A549 (cell line): ENCODE measurements at regions not wholly inside any gene's neighbourhood (a gene's known extent, or its start where the extent isn't known, plus 50 kb on each side); places are given as distances from the start of the nearest gene placed in this dataset.
A peak's percentile ranks its signal among the peaks of the same experiment; 100 is the strongest.

Experiments
- ATAC-seq, 2 experiments: fragments of 200-7000 bp in 1 of 2; fragments of >200 bp in 1 of 2; cut with Nextera tagmentation in 1 of 2; cut with Tn5 transposase in 1 of 2; 3 replicates each; pipeline versions ENCODE4 v1.8.0 to v1.9.1; 2018 to 2020; ENCODE audit warnings: mild to moderate bottlenecking in 1 of 2, moderate library complexity in 1 of 2
- CTCF ChIA-PET: fragments of 300-600 bp; sonication (Branson Sonifier 250); formaldehyde crosslinking; extraction: SDS; loops from one replicate; lab custom pipeline; 2021; ENCODE audit warnings: antibody characterized with exemption, inconsistent platforms; lab: Yijun Ruan, JAX
- POLR2A ChIA-PET: fragments of 350-600 bp; formaldehyde crosslinking; extraction: SDS; loops from one replicate; lab custom pipeline; 2021; ENCODE audit warnings: antibody characterized with exemption, inconsistent platforms; lab: Yijun Ruan, JAX
- DNase-seq, 2 experiments: peaks; one replicate each; pipeline versions ENCODE4 v3.0.0 to v3.0.0-alpha.2; 2011 to 2016; ENCODE audit warnings: low read depth in 1 of 2, low spot score in 1 of 2
- FAIRE-seq: peaks from 2 replicates; lab custom pipeline; 2011; peaks lifted over from hg19 to GRCh38; lab: Jason Lieb, UNC
- H3K27ac ChIP-seq, 2 experiments: fragments of >200 bp; sonication (Bioruptor Twin); formaldehyde crosslinking; 3 replicates each; pipeline ENCODE4 v1.5.1; 2016 to 2017
- H3K4me1 ChIP-seq: fragments of >200 bp; sonication (Bioruptor Twin); formaldehyde crosslinking; 3 replicates; pipeline ENCODE4 v1.6.1; 2016
- H3K4me2 ChIP-seq: fragments of >200 bp; sonication (Bioruptor Twin); formaldehyde crosslinking; 3 replicates; pipeline ENCODE4 v1.6.1; 2016
- H3K4me3 ChIP-seq: fragments of >200 bp; sonication (Bioruptor Twin); formaldehyde crosslinking; 3 replicates; pipeline ENCODE4 v1.5.1; 2016
- H3K9me3 ChIP-seq: fragments of >200 bp; sonication (Bioruptor Twin); formaldehyde crosslinking; 3 replicates; pipeline ENCODE4 v1.6.1; 2016
- BCL3 ChIP-seq: fragments of >200 bp; sonication (Bioruptor Twin); formaldehyde crosslinking; IDR thresholded peaks from 3 replicates; pipeline ENCODE4 v1.6.1; 2016
- BHLHE40 ChIP-seq: IDR thresholded peaks from 2 replicates; pipeline ENCODE4 v1.6.1; 2012; ENCODE audit warnings: low read depth, low read length, inconsistent platforms
- CBX8 ChIP-seq: fragments of 200-600 bp; sonication (generic); IDR thresholded peaks from 2 replicates; pipeline ENCODE4 v1.6.1; 2016
- CTCF ChIP-seq: fragments of >200 bp; sonication (Bioruptor Twin); formaldehyde crosslinking; IDR thresholded peaks from 3 replicates; pipeline ENCODE4 v1.5.1; 2016
- E2F6 ChIP-seq: IDR thresholded peaks from 2 replicates; pipeline ENCODE4 v1.6.1; 2012; ENCODE audit warnings: low read depth, borderline replicate concordance
- EP300 ChIP-seq, 2 experiments: fragments of >200 bp; sonication (Bioruptor Twin); formaldehyde crosslinking; IDR thresholded peaks; 2 replicates in 1 of 2; 3 replicates in 1 of 2; pipeline ENCODE4 v1.6.1; 2016 to 2017
- GATA3 ChIP-seq: IDR thresholded peaks from 2 replicates; pipeline ENCODE4 v1.6.1; 2012; ENCODE audit warnings: borderline replicate concordance
- HEYL ChIP-seq: fragments of 250-450 bp; sonication (Bioruptor Pico); IDR thresholded peaks from 2 replicates; pipeline ENCODE4 v1.8.0; 2021; ENCODE audit warnings: mild to moderate bottlenecking, moderate library complexity
- HMGXB4 ChIP-seq: fragments of 250-450 bp; sonication (Bioruptor Pico); IDR thresholded peaks from 2 replicates; pipeline ENCODE4 v1.5.0; 2021; ENCODE audit warnings: mild to moderate bottlenecking, moderate library complexity, borderline replicate concordance
- HOXA7 ChIP-seq: fragments of 250-450 bp; sonication (Bioruptor Pico); IDR thresholded peaks from 2 replicates; pipeline ENCODE4 v1.5.0; 2020; ENCODE audit warnings: mild to moderate bottlenecking, moderate library complexity
- JUNB ChIP-seq: fragments of >200 bp; sonication (Bioruptor Twin); formaldehyde crosslinking; IDR thresholded peaks from 2 replicates; pipeline ENCODE4 v1.6.1; 2016
- SREBF2 ChIP-seq: fragments of 450-650 bp; IDR thresholded peaks from 2 replicates; pipeline ENCODE4 v1.6.1; 2014; ENCODE audit warnings: mild to moderate bottlenecking, moderate library complexity
- TP53 ChIP-seq: fragments of 250-450 bp; sonication (Bioruptor Pico); IDR thresholded peaks from 2 replicates; pipeline ENCODE4 v1.5.0; 2021; ENCODE audit warnings: mild to moderate bottlenecking, moderate library complexity
- ZNF302 ChIP-seq: fragments of 250-450 bp; sonication (Bioruptor Pico); IDR thresholded peaks from 2 replicates; pipeline ENCODE4 v1.9.0; 2021; ENCODE audit warnings: inconsistent platforms, mild to moderate bottlenecking, moderate library complexity
- ZSCAN20 ChIP-seq: fragments of 250-450 bp; sonication (Bioruptor Pico); IDR thresholded peaks from 2 replicates; pipeline ENCODE4 v1.8.0; 2022; ENCODE audit warnings: mild to moderate bottlenecking, moderate library complexity
- WGBS: methylation state at CpG from one replicate; pipeline ENCODE4 v1.1.6; 2017; ENCODE audit errors: missing lambda C conversion rate; 5-methylcytosine and 5-hydroxymethylcytosine counted together

- Histone ChIP-seq H3K4me3 (no peak overlapping the region), H3K9me3 (no peaks in the 10 kb centered on the region), H3K4me1 (peaks cover 20% of the 10 kb centered on the region), H3K27ac (no peak overlapping the region), H3K4me2 (no peak overlapping the region)
- CTCF ChIA-PET, result interaction anchor here (1.0 kb wide), 1 partner anchor 12 kb away, joined by 3 read pairs; no protein-coding TSS in a partner anchor
- no peak for ATAC-seq
- no peak for DNase-seq
- WGBS, result 92% methylated on average over 2 of the region's 2 CpGs
- POLR2A ChIA-PET, result no interaction called here
- TF ChIP-seq CTCF (no peak), CBX8 (no peak), BHLHE40 (no peak), E2F6 (no peak)
- no peak for FAIRE-seq
These were observed 95.5 kb downstream of the ARL4C start for GRCh38 chr2:234401426-234401825.

- CTCF ChIA-PET, result interaction anchor here (0.7 to 1.1 kb wide), 2 partner anchors 141 to 1147 kb away, joined by 3 read pairs; no protein-coding TSS in a partner anchor
- Histone ChIP-seq H3K4me2 (no peak overlapping the region), H3K9me3 (no peaks in the 10 kb centered on the region), H3K4me3 (no peak overlapping the region), H3K27ac (peak overlapping the region in 1 of 2 experiments; percentile 50; a peak in 3 of 6 replicates), H3K4me1 (0 out of 3 replicates have a peak, but pooled peaks cover 6% of the 10 kb centered on the region)
- no peak for TF ChIP-seq HOXA7
- no peak for TF ChIP-seq GATA3
- no peak for TF ChIP-seq TP53 (CRISPR knock-in tag)
- TF ChIP-seq HMGXB4 (CRISPR knock-in tag), result no peak
- TF ChIP-seq HEYL (CRISPR knock-in tag), result no peak
- TF ChIP-seq ZSCAN20 (CRISPR knock-in tag), result no peak
- DNase-seq (no peak), ATAC-seq (no peak), FAIRE-seq (no peak)
- WGBS, result 81% methylated on average over 11 of the region's 11 CpGs
- POLR2A ChIA-PET, result no interaction called here
These were observed 97.2 kb downstream of the ARL4C start for GRCh38 chr2:234399451-234400246.

- Histone ChIP-seq H3K4me1 (0 out of 3 replicates have a peak, but pooled peaks cover 6% of the 10 kb centered on the region), H3K27ac (peak overlapping the region in 1 of 2 experiments; percentile 44; a peak in 2 of 6 replicates), H3K9me3 (no peaks in the 10 kb centered on the region), H3K4me3 (no peak overlapping the region), H3K4me2 (no peak overlapping the region)
- DNase-seq (no peak), ATAC-seq (no peak), FAIRE-seq (no peak)
- CTCF ChIA-PET, result interaction anchor here (3.6 kb wide), 1 partner anchor 25 kb away, joined by 11 read pairs; no protein-coding TSS in a partner anchor
- 93% methylated on average over 3 of the region's 3 CpGs for WGBS
- TF ChIP-seq ZNF302 (no peak), SREBF2 (no peak), E2F6 (no peak), EP300 (IDR thresholded peaks at IDR 0.05) (no peak), BHLHE40 (no peak), JUNB (no peak), BCL3 (no peak)
- POLR2A ChIA-PET, result no interaction called here
These were observed 98.3 kb downstream of the ARL4C start for GRCh38 chr2:234398531-234398930.
